22Rv1 (cell line): ENCODE measurements at regions not wholly inside any gene's neighbourhood (a gene's known extent, or its start where the extent isn't known, plus 50 kb on each side); places are given as distances from the start of the nearest gene placed in this dataset.

Experiments used
- H3K27ac ChIP-seq: fragments of 450-650 bp; 2 replicates; pipeline ENCODE4 v1.5.1; 2017
- ZFX ChIP-seq: fragments of 450-650 bp; IDR thresholded peaks from 2 replicates; pipeline ENCODE4 v1.6.1; 2017; ENCODE audit warnings: antibody characterized with exemption, borderline replicate concordance
- TF ChIP-seq, protein P1 (sequence below): fragments of 450-650 bp; IDR thresholded peaks from 2 replicates; pipeline ENCODE4 v1.5.1; 2017; ENCODE audit warnings: mild to moderate bottlenecking

DNA sequence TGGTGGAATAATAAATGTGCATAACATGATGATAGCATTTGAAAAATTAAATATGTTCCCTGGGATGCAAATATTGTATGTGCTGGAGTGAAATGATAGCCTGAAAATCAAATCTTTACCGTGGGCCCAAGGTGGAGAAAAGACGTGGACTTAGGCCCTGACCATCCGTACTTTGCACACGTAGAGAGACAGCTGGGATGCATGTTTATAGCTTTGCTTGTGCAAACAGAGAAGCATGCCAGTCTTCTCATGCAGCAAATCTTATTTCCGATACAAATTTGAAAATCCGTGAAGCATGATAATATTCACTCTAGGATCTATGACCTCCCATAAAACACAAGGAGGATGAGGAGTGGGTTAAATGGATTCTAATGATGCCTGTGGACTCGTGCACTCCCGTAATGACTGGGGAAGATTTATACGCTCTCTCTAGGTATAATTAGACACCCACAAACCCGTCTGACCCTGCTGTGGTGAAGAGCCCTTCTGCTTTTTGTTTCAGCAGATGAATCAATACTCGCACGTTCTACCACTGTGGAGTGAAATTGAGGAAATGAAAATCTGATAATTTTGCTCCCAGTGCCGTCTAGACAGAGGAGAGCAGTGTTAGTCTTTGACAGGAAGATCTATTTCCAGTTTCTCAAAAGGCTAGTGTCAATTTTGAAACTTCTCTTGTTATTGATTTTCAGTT is 810.3 kb upstream of the SALL3 start:
- TF ChIP-seq ZFX: no peak
- H3K27ac ChIP-seq: no peak overlapping the region

DNA sequence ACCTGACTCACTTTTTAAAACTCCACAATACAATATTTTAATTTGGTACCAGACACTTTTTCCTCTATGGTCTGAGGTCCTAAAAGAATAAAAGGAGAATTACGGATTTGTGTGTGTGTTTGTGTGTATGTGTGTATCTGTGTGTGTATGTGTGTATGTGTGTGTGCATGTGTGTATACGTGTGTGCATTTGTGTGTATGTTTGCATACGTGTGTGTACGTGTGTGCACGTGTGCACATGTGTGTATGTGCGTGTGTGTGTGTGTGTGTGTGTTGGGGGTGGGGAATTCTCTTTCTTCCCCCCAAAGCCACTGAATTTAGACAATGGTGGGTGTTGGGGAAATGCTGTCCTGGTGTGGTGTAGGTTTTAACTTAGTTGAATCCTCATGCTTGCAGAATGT is 807.7 kb upstream of the SALL3 start:
- H3K27ac ChIP-seq: no peak overlapping the region
- TF ChIP-seq, protein P1, sequence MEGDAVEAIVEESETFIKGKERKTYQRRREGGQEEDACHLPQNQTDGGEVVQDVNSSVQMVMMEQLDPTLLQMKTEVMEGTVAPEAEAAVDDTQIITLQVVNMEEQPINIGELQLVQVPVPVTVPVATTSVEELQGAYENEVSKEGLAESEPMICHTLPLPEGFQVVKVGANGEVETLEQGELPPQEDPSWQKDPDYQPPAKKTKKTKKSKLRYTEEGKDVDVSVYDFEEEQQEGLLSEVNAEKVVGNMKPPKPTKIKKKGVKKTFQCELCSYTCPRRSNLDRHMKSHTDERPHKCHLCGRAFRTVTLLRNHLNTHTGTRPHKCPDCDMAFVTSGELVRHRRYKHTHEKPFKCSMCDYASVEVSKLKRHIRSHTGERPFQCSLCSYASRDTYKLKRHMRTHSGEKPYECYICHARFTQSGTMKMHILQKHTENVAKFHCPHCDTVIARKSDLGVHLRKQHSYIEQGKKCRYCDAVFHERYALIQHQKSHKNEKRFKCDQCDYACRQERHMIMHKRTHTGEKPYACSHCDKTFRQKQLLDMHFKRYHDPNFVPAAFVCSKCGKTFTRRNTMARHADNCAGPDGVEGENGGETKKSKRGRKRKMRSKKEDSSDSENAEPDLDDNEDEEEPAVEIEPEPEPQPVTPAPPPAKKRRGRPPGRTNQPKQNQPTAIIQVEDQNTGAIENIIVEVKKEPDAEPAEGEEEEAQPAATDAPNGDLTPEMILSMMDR: no peak
- no peak for TF ChIP-seq ZFX

DNA sequence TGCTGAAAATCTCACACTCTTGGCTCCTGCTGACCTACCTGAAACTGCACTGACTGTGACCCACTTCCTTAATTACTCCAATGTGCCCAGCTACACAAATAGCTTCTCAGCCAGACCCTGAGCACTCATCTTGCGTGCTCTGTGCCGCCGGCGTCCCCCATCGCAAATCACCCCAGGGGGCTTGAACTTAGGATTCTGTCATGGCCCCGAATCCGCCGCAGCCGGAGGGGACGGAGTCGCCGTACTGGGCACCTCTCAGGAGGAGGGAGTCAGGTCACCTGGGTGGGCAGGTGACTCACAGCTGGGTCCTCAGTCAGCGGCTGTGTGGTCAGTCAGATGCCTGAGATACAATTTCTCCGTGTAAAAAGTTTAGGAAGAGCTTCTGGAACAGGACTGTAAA is 804.9 kb upstream of the SALL3 start:
- H3K27ac ChIP-seq: no peak overlapping the region
- TF ChIP-seq ZFX: no peak
- TF ChIP-seq, protein P1: no peak

DNA sequence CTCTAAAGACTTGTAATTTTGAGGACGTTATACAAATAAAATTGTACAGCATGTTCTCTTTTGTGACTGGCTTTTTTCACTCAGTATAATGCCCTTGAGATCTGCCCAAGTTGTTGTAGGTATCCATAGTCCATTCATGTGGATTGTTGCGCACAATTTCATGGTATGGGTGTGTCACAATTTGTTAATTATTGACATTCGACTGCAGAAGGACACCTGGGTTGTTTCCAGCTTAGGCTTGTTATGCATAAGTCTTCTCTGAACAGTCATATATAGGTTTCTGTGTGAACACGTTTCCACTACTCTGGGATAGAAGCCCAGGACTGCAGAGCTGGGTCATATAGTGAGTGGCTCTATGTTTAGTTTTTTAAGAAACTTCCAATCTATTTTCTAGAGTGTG is 800.8 kb upstream of the SALL3 start:
- TF ChIP-seq, protein P1: no peak
- TF ChIP-seq ZFX: no peak
- no peak overlapping the region for H3K27ac ChIP-seq

DNA sequence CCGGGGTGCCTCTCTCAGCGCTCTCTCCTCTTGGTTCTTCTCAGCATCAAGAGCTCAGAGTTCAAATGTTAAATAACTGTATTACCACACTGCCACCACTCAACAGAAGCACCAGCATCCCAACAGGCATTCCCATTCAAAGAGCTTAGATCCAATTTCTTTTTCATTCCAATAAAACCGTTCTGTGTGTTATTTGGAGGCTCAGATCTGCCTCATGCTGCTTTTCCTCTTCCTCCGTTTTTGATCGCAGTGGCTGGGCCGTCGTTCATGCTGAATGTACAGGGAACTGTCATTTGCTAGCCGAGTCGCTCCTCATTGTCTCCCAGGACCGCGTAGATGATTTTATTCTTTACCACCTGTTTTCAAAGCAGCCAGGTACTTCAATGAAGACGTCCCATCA is 798.9 kb upstream of the SALL3 start:
- H3K27ac ChIP-seq: no peak overlapping the region
- TF ChIP-seq ZFX: no peak
- TF ChIP-seq, protein P1: no peak

DNA sequence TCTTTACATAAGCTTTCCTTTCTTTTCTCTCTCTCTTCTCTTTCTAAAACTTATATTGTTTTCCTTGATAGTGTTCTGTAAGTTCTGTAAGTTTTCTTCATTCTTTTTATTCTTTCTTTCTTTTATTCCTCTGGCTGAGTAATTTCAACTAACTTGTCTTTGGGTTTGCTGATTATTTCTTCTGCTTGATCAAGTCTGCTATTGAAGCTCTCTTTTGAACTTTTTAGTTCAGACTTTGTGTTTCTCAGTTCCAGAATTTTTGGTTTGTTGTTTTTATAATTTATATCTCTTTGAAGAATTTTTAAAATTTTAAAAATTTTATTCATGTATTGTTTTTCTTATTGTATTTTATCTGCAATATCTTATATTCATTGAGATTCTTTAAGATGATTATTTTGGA is 795.8 kb upstream of the SALL3 start:
- no peak for TF ChIP-seq ZFX
- TF ChIP-seq, protein P1: no peak

DNA sequence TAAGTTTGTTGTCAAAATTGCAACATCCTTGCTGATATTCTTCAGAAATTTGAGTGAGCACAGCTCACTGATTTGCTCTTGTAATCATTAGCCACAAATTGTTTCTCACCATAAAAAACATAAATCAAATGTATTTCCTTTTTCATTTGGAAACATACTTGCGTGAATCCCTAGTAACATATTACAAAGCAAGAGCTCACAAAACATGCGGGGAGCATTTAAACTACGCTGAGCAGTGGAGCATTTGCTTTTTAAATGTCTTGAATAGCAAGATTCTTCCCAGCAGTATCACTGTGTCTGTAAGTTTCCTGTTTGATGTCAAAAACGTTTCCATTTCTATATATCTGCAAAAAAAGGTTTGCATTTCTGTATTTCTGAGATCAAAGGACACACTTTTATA is 788.3 kb upstream of the SALL3 start:
- no peak overlapping the region for H3K27ac ChIP-seq
- TF ChIP-seq ZFX: no peak
- TF ChIP-seq, protein P1: no peak

More for the DNA sequence above, 795.8 kb upstream of the SALL3 start:
- no peak overlapping the region for H3K27ac ChIP-seq

DNA sequence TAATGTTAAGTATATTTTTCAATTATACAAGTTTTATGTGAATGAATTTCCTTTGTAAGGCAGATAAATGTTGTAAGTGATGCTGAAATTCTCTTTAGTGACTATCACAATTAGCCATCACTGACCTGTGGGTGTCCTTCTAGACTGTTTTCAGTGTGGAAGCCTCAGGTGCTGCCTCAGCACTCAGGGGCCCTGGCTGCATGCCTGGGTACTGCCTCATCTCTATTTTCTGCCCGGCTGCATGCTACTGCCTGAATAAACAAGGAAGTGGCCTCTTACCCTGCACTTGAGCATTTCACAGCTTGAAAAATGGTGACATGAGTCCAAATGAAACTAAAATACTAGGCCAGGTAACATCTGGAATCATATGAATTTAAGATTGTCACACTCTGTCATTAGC is 787.6 kb upstream of the SALL3 start:
- TF ChIP-seq ZFX: no peak
- TF ChIP-seq, protein P1: no peak

More for the DNA sequence above, 787.6 kb upstream of the SALL3 start:
- H3K27ac ChIP-seq: no peak overlapping the region
